Glomerular visceral epithelial cell (primary cell): ENCODE measurements at regions not wholly inside any gene's neighbourhood (a gene's known extent, or its start where the extent isn't known, plus 50 kb on each side); places are given as distances from the start of the nearest gene placed in this dataset.
"Not testable (repeated sequence)": the region's sequence is repeated elsewhere in the genome, so short reads cannot be mapped to it uniquely, and the experiment has no call there.

ENCODE experiments used
- DNase-seq: peaks from one replicate; pipeline ENCODE4 v3.0.0-alpha.2; 2016; ENCODE audit errors: extremely low spot score

GRCh38 chr5:8773046-8773615 is 772.7 kb downstream of the SEMA5A start:
- DNase-seq, result peak; percentile 85

DNA sequence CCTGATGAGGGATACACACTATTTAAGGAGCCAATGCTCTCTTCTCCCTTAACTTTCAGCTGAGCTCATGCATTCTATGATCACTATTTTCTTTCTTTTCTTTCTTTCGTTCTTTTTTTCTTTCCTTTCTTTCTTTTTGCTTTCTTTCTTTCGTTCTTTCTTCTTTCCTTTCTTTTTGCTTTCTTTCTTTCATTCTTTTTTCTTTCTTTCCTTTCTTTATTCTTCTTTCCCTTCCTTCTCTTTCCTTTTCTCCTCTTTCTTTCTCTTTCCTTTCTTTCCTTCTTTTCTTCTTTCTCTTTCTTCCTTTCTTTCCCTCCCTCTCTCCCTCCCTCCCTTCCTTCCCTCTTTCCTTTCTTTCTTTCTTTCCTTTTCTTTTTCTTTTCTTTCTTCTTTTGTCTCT is 761.2 kb downstream of the SEMA5A start:
- no peak for DNase-seq

DNA sequence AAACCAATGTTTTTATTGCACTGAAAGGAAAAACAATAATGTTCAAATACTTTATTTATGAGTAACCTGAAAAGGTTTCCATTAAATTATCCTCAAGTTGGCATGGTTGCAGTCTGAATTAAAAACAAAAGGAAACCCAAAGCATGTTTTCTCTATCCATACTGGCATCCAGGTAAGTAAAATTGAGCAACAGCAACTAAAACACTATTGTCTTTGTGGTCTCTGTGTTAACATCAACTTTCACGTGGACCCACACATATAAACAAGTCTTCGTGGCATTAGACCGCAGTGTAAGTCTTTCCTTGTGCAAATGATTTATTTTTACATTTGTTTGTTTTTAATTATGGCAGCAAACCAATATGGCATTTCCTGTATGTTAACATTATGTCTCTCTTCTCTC is 757.6 kb downstream of the SEMA5A start:
- no peak for DNase-seq

GRCh38 chr5:8805653-8806052 is 740.2 kb downstream of the SEMA5A start:
- DNase-seq, result no peak

DNA sequence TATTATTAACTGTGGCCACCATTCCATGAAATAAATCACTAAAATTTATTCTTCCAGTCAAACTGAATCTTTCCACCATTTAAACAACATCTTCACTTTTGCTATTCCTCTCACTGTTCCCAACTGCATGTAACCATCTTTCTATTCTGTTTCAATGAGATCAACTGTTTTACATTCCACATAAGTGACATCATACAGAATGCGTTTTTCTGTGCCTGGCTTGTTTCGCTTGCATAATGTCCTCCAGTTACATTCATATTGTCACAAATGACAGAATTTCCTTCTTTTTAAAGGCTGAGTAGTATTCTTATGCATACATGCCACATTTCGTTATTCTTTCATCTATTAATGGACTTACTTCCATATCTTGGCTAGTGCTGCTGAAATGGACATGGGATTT is 738.2 kb downstream of the SEMA5A start:
- DNase-seq, result no peak

- DNase-seq, result no peak
These were observed 734.3 kb downstream of the SEMA5A start for GRCh38 chr5:8811581-8811980.

- no peak for DNase-seq
These were observed 732.7 kb downstream of the SEMA5A start for GRCh38 chr5:8813180-8813579.

- no peak for DNase-seq
These were observed 731.8 kb downstream of the SEMA5A start for GRCh38 chr5:8814105-8814504.

DNA sequence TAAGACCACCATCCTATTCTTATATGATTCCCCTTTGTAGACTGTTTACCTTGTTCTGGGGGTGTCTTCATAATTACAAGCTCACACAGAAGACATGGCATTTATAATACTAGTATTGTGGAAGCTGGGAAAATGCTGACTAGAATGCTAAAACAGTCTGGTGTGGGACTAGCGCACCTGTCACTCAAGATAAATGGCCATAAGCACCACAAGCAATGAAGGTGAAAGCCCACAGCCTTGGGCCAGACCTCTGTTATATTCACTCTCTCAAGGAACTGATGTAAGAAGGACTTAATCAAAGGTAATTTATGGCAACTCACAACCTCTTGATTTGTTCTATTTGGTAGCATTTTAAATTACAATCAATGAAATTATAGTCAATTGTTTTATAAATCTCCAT is 721.5 kb downstream of the SEMA5A start:
- DNase-seq, result no peak

DNA sequence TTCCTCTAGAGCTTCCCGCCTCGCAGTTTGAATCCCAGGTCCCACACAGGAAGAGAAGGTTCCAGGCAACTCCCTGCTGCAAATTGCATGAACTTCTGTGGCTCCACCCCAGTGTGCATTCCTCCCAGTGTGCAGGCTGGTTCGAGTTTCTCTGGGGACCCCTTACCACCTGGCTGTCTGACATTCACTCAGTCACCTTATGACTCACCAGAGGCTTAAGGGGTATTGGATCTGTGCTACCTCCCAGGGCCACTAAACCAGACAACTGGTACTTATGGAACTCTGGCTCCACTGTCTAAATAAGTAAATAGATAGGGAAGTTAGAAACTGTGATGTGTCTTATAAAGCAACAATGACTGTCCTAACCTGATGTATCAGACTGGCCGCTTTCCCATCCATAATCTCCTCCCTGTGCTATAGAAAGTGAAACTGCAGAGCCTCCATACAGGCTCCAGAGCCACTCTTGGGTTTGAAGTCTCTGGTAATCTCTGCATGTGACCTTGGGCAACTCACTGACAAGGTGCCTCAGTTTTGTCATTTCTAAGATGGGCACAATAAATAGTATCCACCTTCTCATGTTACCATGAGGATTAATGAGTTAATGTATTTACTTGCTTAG is 720.6 kb downstream of the SEMA5A start:
- DNase-seq, result peak; percentile 37

DNA sequence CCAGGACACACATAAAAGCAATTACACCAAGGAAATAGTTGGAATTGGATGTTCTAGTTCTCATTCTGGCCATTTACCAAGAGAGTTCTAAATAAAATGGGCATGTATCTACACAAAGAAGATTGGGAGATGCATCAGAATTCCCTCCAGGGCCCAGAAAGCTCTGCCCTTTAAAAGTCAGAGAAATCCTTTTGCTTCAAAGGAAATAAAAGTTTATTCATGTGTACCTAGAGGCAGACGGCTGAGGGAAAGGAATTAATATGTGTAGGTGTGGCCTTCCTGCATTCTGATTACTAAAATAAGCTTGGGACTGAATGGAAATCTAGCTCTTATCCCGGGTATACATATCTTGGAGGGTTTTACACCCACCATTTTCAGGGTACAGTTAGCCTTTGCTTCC is 719.4 kb downstream of the SEMA5A start:
- no peak for DNase-seq

DNA sequence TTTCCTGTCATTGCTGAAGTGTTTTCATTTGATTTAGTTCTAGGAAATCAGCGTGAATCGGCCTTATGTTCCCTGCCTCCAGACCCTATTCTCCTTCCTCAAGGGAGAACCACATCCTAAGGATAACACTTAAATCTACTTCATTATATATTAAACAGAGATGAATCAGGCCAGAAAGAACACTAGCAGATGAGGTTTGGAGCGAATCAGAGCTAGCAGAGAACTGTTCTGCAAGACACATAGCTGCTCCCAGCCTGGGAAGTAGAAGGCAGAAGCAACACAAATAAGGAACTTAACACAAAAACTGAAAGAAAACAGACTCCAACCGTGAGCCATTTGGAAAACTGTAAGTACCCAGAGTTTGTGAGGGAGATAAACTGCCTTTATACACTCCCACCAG is 718.2 kb downstream of the SEMA5A start:
- DNase-seq, result peak; percentile 35

GRCh38 chr5:8828596-8829322 is 717.1 kb downstream of the SEMA5A start:
- DNase-seq, result no peak

DNA sequence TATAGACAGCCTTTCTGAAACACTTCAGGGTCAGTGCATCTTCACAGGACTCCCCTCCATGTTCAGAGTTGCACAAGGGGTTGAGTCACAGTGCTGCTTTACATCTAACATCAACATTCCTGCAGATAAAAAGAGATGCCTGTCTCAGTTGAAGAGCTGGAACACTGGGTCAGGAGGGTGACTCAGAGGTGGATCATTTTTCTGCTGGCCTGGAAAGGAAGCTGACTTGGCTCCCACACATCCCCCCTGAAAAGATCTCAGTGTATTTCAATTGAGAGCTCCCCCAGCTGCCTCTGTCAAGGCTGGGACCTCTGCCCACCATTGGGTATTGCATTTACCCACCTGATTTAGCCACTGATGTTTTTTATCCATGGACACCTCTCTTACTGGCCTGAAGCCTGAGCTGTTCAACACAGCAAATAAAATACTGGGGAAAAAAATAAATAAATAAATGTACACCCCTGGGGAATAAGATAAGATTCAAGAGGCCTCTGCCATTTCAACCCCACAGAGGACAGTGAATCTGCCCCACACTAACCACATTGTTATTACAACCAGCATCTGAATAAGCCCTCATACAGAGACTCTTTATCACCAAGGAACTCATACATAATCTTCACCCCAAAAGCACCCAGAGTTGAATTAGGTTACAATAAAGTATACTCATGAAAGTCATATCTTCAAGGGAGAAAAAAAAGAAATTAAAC is 716.4 kb downstream of the SEMA5A start:
- peak; percentile 98 for DNase-seq

- DNase-seq, result no peak
These were observed 714.6 kb downstream of the SEMA5A start for GRCh38 chr5:8831251-8831650.

GRCh38 chr5:8831854-8832253 is 714.0 kb downstream of the SEMA5A start:
- no peak for DNase-seq

DNA sequence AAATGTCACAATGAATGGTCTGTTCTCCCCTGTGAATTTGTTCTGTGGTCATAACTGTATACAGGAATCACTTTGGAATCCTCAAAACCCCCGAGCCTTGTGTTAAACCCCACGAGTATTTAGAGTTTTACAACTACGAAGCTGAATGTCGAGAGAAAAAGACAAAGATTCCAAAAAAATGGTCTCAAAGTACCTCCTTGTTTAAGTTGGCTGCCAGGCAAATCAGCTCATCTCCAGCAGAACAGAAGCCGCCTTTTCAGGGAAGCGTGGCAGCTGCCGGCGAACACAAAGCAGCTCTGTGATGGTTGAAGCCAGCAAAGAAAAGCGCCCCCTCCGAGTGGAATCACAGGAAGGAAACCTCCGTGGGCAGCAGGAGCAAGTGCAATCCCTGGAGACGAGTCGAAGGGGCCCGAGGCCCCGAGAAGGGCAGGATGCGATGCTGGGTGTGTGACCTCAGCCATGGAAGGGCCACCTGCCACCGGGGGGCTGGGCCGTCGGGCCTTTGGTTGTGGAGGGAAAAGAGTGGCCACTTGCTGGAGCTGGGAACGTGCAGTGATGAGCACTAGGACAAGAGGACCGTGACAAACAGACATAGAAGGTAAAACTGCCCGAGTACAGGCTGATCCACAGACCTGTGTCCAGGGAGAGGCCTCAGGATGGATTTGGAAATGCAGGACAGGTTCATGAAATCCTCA is 706.4 kb downstream of the SEMA5A start:
- DNase-seq, result no peak

DNA sequence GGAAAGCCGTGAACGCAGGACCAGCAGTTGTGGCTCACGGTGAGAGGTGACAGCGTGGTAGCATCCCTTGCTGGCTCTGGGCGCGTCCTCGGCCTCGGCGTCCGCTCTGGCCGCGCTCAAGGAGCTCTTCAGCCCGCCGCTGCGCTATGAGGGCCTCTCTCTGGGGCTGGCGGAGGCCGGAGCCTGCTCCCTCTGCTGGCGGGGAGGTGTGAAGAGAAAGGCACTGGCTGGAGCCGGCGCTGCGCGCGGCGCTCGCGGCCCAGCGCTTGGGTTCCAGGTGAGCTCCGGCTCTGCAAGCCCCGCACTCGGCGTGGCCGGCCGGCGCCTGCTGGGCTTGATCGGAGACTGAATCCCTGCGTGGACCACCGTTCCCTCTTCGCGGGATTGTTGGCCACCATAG is 705.6 kb downstream of the SEMA5A start:
- DNase-seq, result no peak

- not testable (repeated sequence) for DNase-seq
These were observed 705.1 kb downstream of the SEMA5A start for GRCh38 chr5:8840746-8841145.

GRCh38 chr5:8842971-8843551 is 702.8 kb downstream of the SEMA5A start:
- peak; percentile 52 for DNase-seq

- DNase-seq, result peak; percentile 43
These were observed 702.1 kb downstream of the SEMA5A start for GRCh38 chr5:8843771-8844170.

DNA sequence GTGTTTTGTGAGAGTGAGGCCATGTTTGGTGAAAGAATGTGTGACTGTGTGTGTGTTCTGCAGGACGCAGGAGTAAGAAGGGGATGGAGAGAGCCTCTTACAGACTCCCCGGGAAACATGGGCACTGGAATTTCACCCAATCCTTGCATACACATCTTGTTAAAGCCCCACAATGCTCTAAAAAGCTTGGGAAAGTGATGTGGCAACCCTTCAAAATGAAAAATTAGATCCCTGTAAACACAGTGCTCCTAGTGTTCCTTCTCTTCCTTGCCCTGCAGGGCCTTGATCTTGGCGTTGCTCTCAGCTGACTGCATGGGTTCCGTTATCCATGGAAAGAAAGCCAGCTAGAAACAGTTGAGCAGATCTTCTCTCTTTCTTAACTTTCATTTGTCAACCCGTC is 701.7 kb downstream of the SEMA5A start:
- DNase-seq, result no peak
